Keratinocyte (primary cell): ENCODE measurements at regions not wholly inside any gene's neighbourhood (a gene's known extent, or its start where the extent isn't known, plus 50 kb on each side); places are given as distances from the start of the nearest gene placed in this dataset.

Experiments used
- DNase-seq: peaks from one replicate; pipeline ENCODE4 v3.0.0-alpha.2; 2011; ENCODE audit warnings: low read depth, missing footprints, low spot score
- FAIRE-seq: peaks from 2 replicates; lab custom pipeline; 2011; peaks lifted over from hg19 to GRCh38; lab: Jason Lieb, UNC
- H2AFZ ChIP-seq: 2 replicates; pipeline ENCODE4 v1.6.0; 2012; ENCODE audit warnings: low read length, control low read depth, inconsistent platforms; ENCODE audit not compliant: control insufficient read depth
- H3K27ac ChIP-seq: 2 replicates; pipeline ENCODE4 v1.5.1; 2011; ENCODE audit warnings: low read length; ENCODE audit not compliant: control insufficient read depth, insufficient read depth
- H3K27me3 ChIP-seq: 3 replicates; pipeline ENCODE4 v1.6.0; 2011; ENCODE audit warnings: low read length; ENCODE audit not compliant: control insufficient read depth, insufficient read depth; ENCODE audit errors: extremely low read depth
- H3K36me3 ChIP-seq, 2 experiments: 2 replicates in 1 of 2; 3 replicates in 1 of 2; pipeline ENCODE4 v1.5.1; 2011; ENCODE audit warnings: low read length in 2 of 2, mild to moderate bottlenecking in 1 of 2; ENCODE audit not compliant: control insufficient read depth in 2 of 2, insufficient read depth in 2 of 2; ENCODE audit errors: extremely low read depth in 1 of 2
- H3K4me1 ChIP-seq: 3 replicates; pipeline ENCODE4 v1.5.1; 2011; ENCODE audit warnings: low read length; ENCODE audit not compliant: control insufficient read depth, insufficient read depth; ENCODE audit errors: extremely low read depth
- H3K4me2 ChIP-seq: 3 replicates; pipeline ENCODE4 v1.6.0; 2011; ENCODE audit warnings: low read depth, low read length; ENCODE audit not compliant: control insufficient read depth, insufficient read depth; ENCODE audit errors: extremely low read depth
- H3K4me3 ChIP-seq, 3 experiments: fragments of 200-600 bp in 1 of 3; sonication (generic) in 1 of 3; 2 replicates in 2 of 3; 3 replicates in 1 of 3; pipeline ENCODE4 v1.5.1; 2011 to 2016; ENCODE audit warnings: low read length in 3 of 3, mild to moderate bottlenecking in 3 of 3, control low read depth in 2 of 3, inconsistent platforms in 1 of 3, low read depth in 1 of 3, mixed read lengths in 1 of 3, mixed run types in 1 of 3, moderate library complexity in 1 of 3; ENCODE audit not compliant: control insufficient read depth in 2 of 3, insufficient read depth in 2 of 3; ENCODE audit errors: extremely low read depth in 1 of 3
- H3K79me2 ChIP-seq: 2 replicates; pipeline ENCODE4 v1.6.0; 2012; ENCODE audit warnings: low read length; ENCODE audit not compliant: control insufficient read depth, insufficient read depth
- H3K9ac ChIP-seq: 3 replicates; pipeline ENCODE4 v1.6.0; 2011; ENCODE audit warnings: low read length; ENCODE audit not compliant: control insufficient read depth, insufficient read depth; ENCODE audit errors: extremely low read depth
- H3K9me1 ChIP-seq: 3 replicates; pipeline ENCODE4 v1.6.0; 2011; ENCODE audit warnings: low read length; ENCODE audit not compliant: control insufficient read depth, insufficient read depth; ENCODE audit errors: extremely low read depth
- H3K9me3 ChIP-seq: 2 replicates; pipeline ENCODE4 v1.5.1; 2012; ENCODE audit warnings: low read depth, low read length; ENCODE audit not compliant: control insufficient read depth
- H4K20me1 ChIP-seq: 3 replicates; pipeline ENCODE4 v1.6.0; 2011; ENCODE audit warnings: low read length; ENCODE audit not compliant: control insufficient read depth, insufficient read depth; ENCODE audit errors: extremely low read depth
- EZH2 ChIP-seq: IDR thresholded peaks from one replicate; pipeline ENCODE4 v1.6.1; 2012; ENCODE audit warnings: inconsistent platforms, mild to moderate bottlenecking, low read length, moderate library complexity
- dilution Hi-C: fragments of 300-500 bp; cut with MboI; formaldehyde crosslinking; loops from one replicate; pipeline ENCODE4 v1.7.0; 2020; ENCODE audit warnings: low sequenced_read_pairs; ENCODE audit not compliant: extremely low pct_ligation_motif_present
- TF ChIP-seq, protein P1 (sequence below), 3 experiments: IDR thresholded peaks in 1 of 3; conservative IDR thresholded peaks in 1 of 3; optimal IDR thresholded peaks in 1 of 3; 2 replicates in 2 of 3; 3 replicates in 1 of 3; pipeline versions ENCODE3 to v1.5.1; 2011; ENCODE audit warnings: low read length in 3 of 3, mild to moderate bottlenecking in 3 of 3, moderate library complexity in 2 of 3, control low read depth in 1 of 3, inconsistent platforms in 1 of 3; ENCODE audit not compliant: insufficient read depth in 2 of 3; ENCODE audit errors: extremely low read depth in 1 of 3

GRCh38 chr2:180578441-180578840 lies 402.0 kb upstream of the UBE2E3 start:
- H3K79me2 ChIP-seq, result no peaks in the 10 kb centered on the region
- H3K4me3 ChIP-seq, result no peak overlapping the region
- FAIRE-seq (no peak), DNase-seq (no peak)
- H3K27ac ChIP-seq, result no peak overlapping the region
- no peaks in the 10 kb centered on the region for H3K27me3 ChIP-seq
- dilution Hi-C loops, result no loop called here
- H3K36me3 ChIP-seq, result no peaks in the 10 kb centered on the region
- H4K20me1 ChIP-seq, result no peaks in the 10 kb centered on the region
- TF ChIP-seq EZH2, result no peak
- TF ChIP-seq, protein P1, sequence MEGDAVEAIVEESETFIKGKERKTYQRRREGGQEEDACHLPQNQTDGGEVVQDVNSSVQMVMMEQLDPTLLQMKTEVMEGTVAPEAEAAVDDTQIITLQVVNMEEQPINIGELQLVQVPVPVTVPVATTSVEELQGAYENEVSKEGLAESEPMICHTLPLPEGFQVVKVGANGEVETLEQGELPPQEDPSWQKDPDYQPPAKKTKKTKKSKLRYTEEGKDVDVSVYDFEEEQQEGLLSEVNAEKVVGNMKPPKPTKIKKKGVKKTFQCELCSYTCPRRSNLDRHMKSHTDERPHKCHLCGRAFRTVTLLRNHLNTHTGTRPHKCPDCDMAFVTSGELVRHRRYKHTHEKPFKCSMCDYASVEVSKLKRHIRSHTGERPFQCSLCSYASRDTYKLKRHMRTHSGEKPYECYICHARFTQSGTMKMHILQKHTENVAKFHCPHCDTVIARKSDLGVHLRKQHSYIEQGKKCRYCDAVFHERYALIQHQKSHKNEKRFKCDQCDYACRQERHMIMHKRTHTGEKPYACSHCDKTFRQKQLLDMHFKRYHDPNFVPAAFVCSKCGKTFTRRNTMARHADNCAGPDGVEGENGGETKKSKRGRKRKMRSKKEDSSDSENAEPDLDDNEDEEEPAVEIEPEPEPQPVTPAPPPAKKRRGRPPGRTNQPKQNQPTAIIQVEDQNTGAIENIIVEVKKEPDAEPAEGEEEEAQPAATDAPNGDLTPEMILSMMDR (optimal IDR thresholded peaks at IDR 0.05 in 1 of 3, IDR thresholded peaks at IDR 0.05 in 1 of 3, conservative IDR thresholded peaks at IDR 0.05 in 1 of 3; ENCODE audit: extremely low read depth in 1 of 3, insufficient read depth in 2 of 3, low read length in 3 of 3), result no peak
- H3K4me1 ChIP-seq, result peaks cover 10% of the 10 kb centered on the region
- H2AFZ ChIP-seq, result no peak overlapping the region
- no peak overlapping the region for H3K9ac ChIP-seq
- no peaks in the 10 kb centered on the region for H3K9me1 ChIP-seq
- H3K9me3 ChIP-seq, result no peaks in the 10 kb centered on the region
- H3K4me2 ChIP-seq, result no peak overlapping the region

DNA sequence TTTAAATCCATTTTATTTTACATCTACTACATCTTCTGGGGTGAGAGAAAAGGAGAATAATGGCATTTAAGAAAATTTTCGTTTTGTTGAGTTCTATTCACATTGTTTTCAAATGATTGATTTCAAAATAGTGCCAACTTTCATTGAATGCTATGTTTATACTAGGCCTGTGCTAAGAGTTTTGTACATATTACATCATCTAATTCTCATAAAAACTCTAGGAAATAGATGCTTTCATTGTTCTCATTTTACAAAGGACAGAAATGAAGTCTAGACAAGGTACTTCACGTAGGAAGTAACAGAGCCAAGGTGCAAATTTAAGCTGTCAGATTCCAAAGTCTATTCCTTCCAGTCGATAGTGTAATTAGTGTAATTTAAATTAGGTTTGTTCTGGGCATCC lies 402.8 kb upstream of the UBE2E3 start:
- Histone ChIP-seq H3K4me1 (peaks cover 10% of the 10 kb centered on the region), H3K36me3 (no peaks in the 10 kb centered on the region), H4K20me1 (no peaks in the 10 kb centered on the region), H3K4me3 (no peak overlapping the region), H3K9me3 (no peaks in the 10 kb centered on the region), H3K9me1 (no peaks in the 10 kb centered on the region), H3K27ac (no peak overlapping the region), H3K79me2 (no peaks in the 10 kb centered on the region), H3K9ac (no peak overlapping the region), H3K4me2 (no peak overlapping the region), H2AFZ (no peak overlapping the region), H3K27me3 (no peaks in the 10 kb centered on the region)
- FAIRE-seq (no peak), DNase-seq (no peak)
- dilution Hi-C loops, result no loop called here
- TF ChIP-seq, protein P1 (optimal IDR thresholded peaks at IDR 0.05 in 1 of 3, IDR thresholded peaks at IDR 0.05 in 1 of 3, conservative IDR thresholded peaks at IDR 0.05 in 1 of 3; ENCODE audit: extremely low read depth in 1 of 3, insufficient read depth in 2 of 3, low read length in 3 of 3), result no peak
- no peak for TF ChIP-seq EZH2
